ENCODE measurements at regions not wholly inside any gene's neighbourhood (a gene's known extent, or its start where the extent isn't known, plus 50 kb on each side); places are given as distances from the start of the nearest gene placed in this dataset.

GRCh38 chr6:21811484-21811883 is 217.9 kb downstream of the SOX4 start:
- Histone ChIP-seq H3K4me3 (replicated peaks; ENCODE audit: low read depth, low read length) (no peak overlapping the region), H3K27me3 (replicated peaks; ENCODE audit: control insufficient read depth, insufficient read depth, low read length) (no peaks in the 10 kb centered on the region), H3K36me3 (ENCODE audit: control insufficient read depth, insufficient read depth, low read length) (no peaks in the 10 kb centered on the region)
- no peak for DNase-seq (ENCODE audit: extremely low read depth, insufficient read length)
- no peak for TF ChIP-seq CTCF (IDR thresholded peaks at IDR 0.05; ENCODE audit: insufficient read depth, low read length, poor library complexity, severe bottlenecking)

- Histone ChIP-seq H3K4me3 (replicated peaks; ENCODE audit: low read depth, low read length) (no peak overlapping the region), H3K27me3 (replicated peaks; ENCODE audit: control insufficient read depth, insufficient read depth, low read length) (no peaks in the 10 kb centered on the region), H3K36me3 (ENCODE audit: control insufficient read depth, insufficient read depth, low read length) (no peaks in the 10 kb centered on the region)
- DNase-seq (ENCODE audit: extremely low read depth, insufficient read length) = no peak
- no peak for TF ChIP-seq CTCF (IDR thresholded peaks at IDR 0.05; ENCODE audit: insufficient read depth, low read length, poor library complexity, severe bottlenecking)
Measured at GRCh38 chr6:21816231-21816630, 222.7 kb downstream of the SOX4 start.

- H3K4me3 ChIP-seq (replicated peaks; ENCODE audit: low read depth, low read length) = no peak overlapping the region
- H3K36me3 ChIP-seq (ENCODE audit: control insufficient read depth, insufficient read depth, low read length) = no peaks in the 10 kb centered on the region
- DNase-seq (ENCODE audit: extremely low read depth, insufficient read length) = no peak
- TF ChIP-seq CTCF (IDR thresholded peaks at IDR 0.05; ENCODE audit: insufficient read depth, low read length, poor library complexity, severe bottlenecking) = no peak
- H3K27me3 ChIP-seq (replicated peaks; ENCODE audit: control insufficient read depth, insufficient read depth, low read length) = no peaks in the 10 kb centered on the region
Measured at GRCh38 chr6:21820442-21820841, 226.9 kb downstream of the SOX4 start.

- TF ChIP-seq CTCF (IDR thresholded peaks at IDR 0.05; ENCODE audit: insufficient read depth, low read length, poor library complexity, severe bottlenecking) = no peak
- no peaks in the 10 kb centered on the region for H3K36me3 ChIP-seq (ENCODE audit: control insufficient read depth, insufficient read depth, low read length)
- H3K27me3 ChIP-seq (replicated peaks; ENCODE audit: control insufficient read depth, insufficient read depth, low read length) = no peaks in the 10 kb centered on the region
- DNase-seq (ENCODE audit: extremely low read depth, insufficient read length) = no peak
- H3K4me3 ChIP-seq (replicated peaks; ENCODE audit: low read depth, low read length) = no peak overlapping the region
Measured at GRCh38 chr6:21823371-21823770, 229.8 kb downstream of the SOX4 start.

- Histone ChIP-seq H3K36me3 (ENCODE audit: control insufficient read depth, insufficient read depth, low read length) (no peaks in the 10 kb centered on the region), H3K27me3 (replicated peaks; ENCODE audit: control insufficient read depth, insufficient read depth, low read length) (no peaks in the 10 kb centered on the region), H3K4me3 (replicated peaks; ENCODE audit: low read depth, low read length) (no peak overlapping the region)
- no peak for DNase-seq (ENCODE audit: extremely low read depth, insufficient read length)
- no peak for TF ChIP-seq CTCF (IDR thresholded peaks at IDR 0.05; ENCODE audit: insufficient read depth, low read length, poor library complexity, severe bottlenecking)
Measured at GRCh38 chr6:21824431-21825177, 231.1 kb downstream of the SOX4 start.

GRCh38 chr6:21826023-21826422 is 232.5 kb downstream of the SOX4 start:
- Histone ChIP-seq H3K36me3 (ENCODE audit: control insufficient read depth, insufficient read depth, low read length) (no peaks in the 10 kb centered on the region), H3K27me3 (replicated peaks; ENCODE audit: control insufficient read depth, insufficient read depth, low read length) (no peaks in the 10 kb centered on the region), H3K4me3 (replicated peaks; ENCODE audit: low read depth, low read length) (no peak overlapping the region)
- no peak for DNase-seq (ENCODE audit: extremely low read depth, insufficient read length)
- TF ChIP-seq CTCF (IDR thresholded peaks at IDR 0.05; ENCODE audit: insufficient read depth, low read length, poor library complexity, severe bottlenecking) = no peak

All from GM06990 (cell line).